MM.1S (cell line): ENCODE measurements at regions not wholly inside any gene's neighbourhood (a gene's known extent, or its start where the extent isn't known, plus 50 kb on each side); places are given as distances from the start of the nearest gene placed in this dataset.

Source experiments
- EZH2 ChIP-seq: fragments of 300-600 bp; sonication (generic); optimal IDR thresholded peaks from 2 replicates; pipeline ENCODE3; 2017; ENCODE audit warnings: low read depth, mild to moderate bottlenecking, antibody characterized with exemption, low read length, mixed read lengths
- TF ChIP-seq, protein P1 (sequence below): fragments of 300-600 bp; sonication (generic); IDR thresholded peaks from 2 replicates; pipeline ENCODE4 v1.5.1; 2016; ENCODE audit warnings: antibody characterized with exemption, low read length, mixed read lengths

DNA sequence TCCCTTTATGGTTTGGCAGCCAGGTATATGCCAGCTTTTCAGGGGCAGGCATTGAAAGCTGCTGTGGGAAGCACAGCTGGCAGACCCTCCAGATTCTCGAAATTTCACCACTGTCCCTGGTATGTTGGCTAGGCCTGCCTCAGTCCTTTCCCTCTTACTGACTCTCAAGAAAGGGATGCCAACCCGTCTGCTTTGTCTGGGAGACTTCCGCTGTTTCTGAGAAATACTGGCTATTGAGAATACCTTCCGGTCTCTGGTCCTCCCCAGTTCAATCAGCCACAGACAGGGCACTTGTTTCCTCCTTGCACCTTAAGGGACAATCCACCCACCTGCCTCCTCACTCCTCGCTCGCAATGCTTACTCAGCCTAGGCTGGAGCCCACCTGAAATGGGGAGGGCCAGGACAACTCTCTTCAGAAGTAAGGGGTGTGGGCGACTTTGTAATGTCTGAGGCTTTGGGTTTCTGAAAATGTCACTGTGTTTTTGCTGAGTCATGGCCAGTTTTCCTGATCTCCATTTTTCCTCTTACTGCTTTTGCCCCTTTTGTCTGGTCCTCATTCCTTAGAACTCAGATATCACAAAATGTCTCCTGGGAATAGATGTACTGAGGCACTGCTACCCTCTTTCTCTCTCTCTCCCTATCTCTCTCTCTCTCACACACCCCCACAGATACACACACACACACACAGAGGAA lies 571.1 kb downstream of the TNS1 start:
- no peak for TF ChIP-seq EZH2
- TF ChIP-seq, protein P1, sequence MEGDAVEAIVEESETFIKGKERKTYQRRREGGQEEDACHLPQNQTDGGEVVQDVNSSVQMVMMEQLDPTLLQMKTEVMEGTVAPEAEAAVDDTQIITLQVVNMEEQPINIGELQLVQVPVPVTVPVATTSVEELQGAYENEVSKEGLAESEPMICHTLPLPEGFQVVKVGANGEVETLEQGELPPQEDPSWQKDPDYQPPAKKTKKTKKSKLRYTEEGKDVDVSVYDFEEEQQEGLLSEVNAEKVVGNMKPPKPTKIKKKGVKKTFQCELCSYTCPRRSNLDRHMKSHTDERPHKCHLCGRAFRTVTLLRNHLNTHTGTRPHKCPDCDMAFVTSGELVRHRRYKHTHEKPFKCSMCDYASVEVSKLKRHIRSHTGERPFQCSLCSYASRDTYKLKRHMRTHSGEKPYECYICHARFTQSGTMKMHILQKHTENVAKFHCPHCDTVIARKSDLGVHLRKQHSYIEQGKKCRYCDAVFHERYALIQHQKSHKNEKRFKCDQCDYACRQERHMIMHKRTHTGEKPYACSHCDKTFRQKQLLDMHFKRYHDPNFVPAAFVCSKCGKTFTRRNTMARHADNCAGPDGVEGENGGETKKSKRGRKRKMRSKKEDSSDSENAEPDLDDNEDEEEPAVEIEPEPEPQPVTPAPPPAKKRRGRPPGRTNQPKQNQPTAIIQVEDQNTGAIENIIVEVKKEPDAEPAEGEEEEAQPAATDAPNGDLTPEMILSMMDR, result no peak
